ENCODE measurements at regions not wholly inside any gene's neighbourhood (a gene's known extent, or its start where the extent isn't known, plus 50 kb on each side); places are given as distances from the start of the nearest gene placed in this dataset.
A peak's percentile ranks its signal among the peaks of the same experiment; 100 is the strongest.

- in situ Hi-C loops (cut with HindIII; ENCODE audit: low pct_unique_long_range_greater_than_20kb, low sequenced_read_pairs), result no loop called here
- no peak for DNase-seq (ENCODE audit: low read depth)
Measured at GRCh38 chr15:93505506-93505905, 416.5 kb upstream of the RGMA start.

GRCh38 chr15:93501946-93502345 lies 412.9 kb upstream of the RGMA start:
- in situ Hi-C loops (cut with HindIII; ENCODE audit: low pct_unique_long_range_greater_than_20kb, low sequenced_read_pairs), result no loop called here
- no peak for DNase-seq (ENCODE audit: low read depth)

- in situ Hi-C loops (cut with HindIII; ENCODE audit: low pct_unique_long_range_greater_than_20kb, low sequenced_read_pairs), result no loop called here
- peak; percentile 14 for DNase-seq (ENCODE audit: low read depth)
Measured at GRCh38 chr15:93500155-93500554, 411.1 kb upstream of the RGMA start.

GRCh38 chr15:93497291-93497690 lies 408.3 kb upstream of the RGMA start:
- no peak for DNase-seq (ENCODE audit: low read depth)
- in situ Hi-C loops (cut with HindIII; ENCODE audit: low pct_unique_long_range_greater_than_20kb, low sequenced_read_pairs), result no loop called here

GRCh38 chr15:93496888-93497287 lies 407.9 kb upstream of the RGMA start:
- no peak for DNase-seq (ENCODE audit: low read depth)
- in situ Hi-C loops (cut with HindIII; ENCODE audit: low pct_unique_long_range_greater_than_20kb, low sequenced_read_pairs), result no loop called here

- DNase-seq (ENCODE audit: low read depth), result no peak
- in situ Hi-C loops (cut with HindIII; ENCODE audit: low pct_unique_long_range_greater_than_20kb, low sequenced_read_pairs), result no loop called here
Measured at GRCh38 chr15:93495799-93496637, 407.0 kb upstream of the RGMA start.

GRCh38 chr15:93493172-93493571 lies 404.2 kb upstream of the RGMA start:
- no peak for DNase-seq (ENCODE audit: low read depth)
- in situ Hi-C loops (cut with HindIII; ENCODE audit: low pct_unique_long_range_greater_than_20kb, low sequenced_read_pairs), result no loop called here

GRCh38 chr15:93491291-93491690 lies 402.3 kb upstream of the RGMA start:
- DNase-seq (ENCODE audit: low read depth), result no peak
- in situ Hi-C loops (cut with HindIII; ENCODE audit: low pct_unique_long_range_greater_than_20kb, low sequenced_read_pairs), result no loop called here

GRCh38 chr15:93488296-93488713 lies 399.3 kb upstream of the RGMA start:
- DNase-seq (ENCODE audit: low read depth), result no peak
- in situ Hi-C loops (cut with HindIII; ENCODE audit: low pct_unique_long_range_greater_than_20kb, low sequenced_read_pairs), result no loop called here

GRCh38 chr15:93486407-93487117 lies 397.6 kb upstream of the RGMA start:
- in situ Hi-C loops (cut with HindIII; ENCODE audit: low pct_unique_long_range_greater_than_20kb, low sequenced_read_pairs), result no loop called here
- no peak for DNase-seq (ENCODE audit: low read depth)

- no peak for DNase-seq (ENCODE audit: low read depth)
- in situ Hi-C loops (cut with HindIII; ENCODE audit: low pct_unique_long_range_greater_than_20kb, low sequenced_read_pairs), result no loop called here
Measured at GRCh38 chr15:93485438-93486327, 396.7 kb upstream of the RGMA start.

GRCh38 chr15:93483923-93484322 lies 394.9 kb upstream of the RGMA start:
- in situ Hi-C loops (cut with HindIII; ENCODE audit: low pct_unique_long_range_greater_than_20kb, low sequenced_read_pairs), result no loop called here

GRCh38 chr15:93482731-93483130 lies 393.7 kb upstream of the RGMA start:
- no peak for DNase-seq (ENCODE audit: low read depth)
- in situ Hi-C loops (cut with HindIII; ENCODE audit: low pct_unique_long_range_greater_than_20kb, low sequenced_read_pairs), result no loop called here

More at GRCh38 chr15:93483923-93484322, 394.9 kb upstream of the RGMA start:
- DNase-seq (ENCODE audit: low read depth), result no peak

- DNase-seq (ENCODE audit: low read depth), result no peak
- in situ Hi-C loops (cut with HindIII; ENCODE audit: low pct_unique_long_range_greater_than_20kb, low sequenced_read_pairs), result no loop called here
Measured at GRCh38 chr15:93479715-93480114, 390.7 kb upstream of the RGMA start.

GRCh38 chr15:93478947-93479346 lies 389.9 kb upstream of the RGMA start:
- in situ Hi-C loops (cut with HindIII; ENCODE audit: low pct_unique_long_range_greater_than_20kb, low sequenced_read_pairs), result no loop called here
- DNase-seq (ENCODE audit: low read depth), result peak; percentile 46

- in situ Hi-C loops (cut with HindIII; ENCODE audit: low pct_unique_long_range_greater_than_20kb, low sequenced_read_pairs), result no loop called here
- no peak for DNase-seq (ENCODE audit: low read depth)
Measured at GRCh38 chr15:93477721-93478120, 388.7 kb upstream of the RGMA start.

- in situ Hi-C loops (cut with HindIII; ENCODE audit: low pct_unique_long_range_greater_than_20kb, low sequenced_read_pairs), result no loop called here
- no peak for DNase-seq (ENCODE audit: low read depth)
Measured at GRCh38 chr15:93477188-93477587, 388.2 kb upstream of the RGMA start.

- in situ Hi-C loops (cut with HindIII; ENCODE audit: low pct_unique_long_range_greater_than_20kb, low sequenced_read_pairs), result no loop called here
- DNase-seq (ENCODE audit: low read depth), result no peak
Measured at GRCh38 chr15:93476491-93477177, 387.6 kb upstream of the RGMA start.

All from Caki2 (cell line).